Lung (tissue), 11 donors: ENCODE measurements at regions not wholly inside any gene's neighbourhood (a gene's known extent, or its start where the extent isn't known, plus 50 kb on each side); places are given as distances from the start of the nearest gene placed in this dataset.
"Not testable (repeated sequence)": the region's sequence is repeated elsewhere in the genome, so short reads cannot be mapped to it uniquely, and the experiment has no call there.

Experiments used
- ATAC-seq: fragments of 200-7000 bp; cut with Tn5 transposase; one replicate; pipeline ENCODE4 v1.9.1; 2020; ENCODE audit warnings: moderate number of reproducible peaks; ENCODE audit not compliant: insufficient read depth, low FRiP score
- DNase-seq, 3 donors: peaks; one replicate each; pipeline ENCODE4 v3.0.0-alpha.2; 2013 to 2017
- H3K27ac ChIP-seq, 2 donors: one replicate each; pipeline ENCODE4 v1.5.1; 2013; ENCODE audit warnings: mild to moderate bottlenecking in 2 of 2, moderate library complexity in 2 of 2, control low read depth in 1 of 2, inconsistent platforms in 1 of 2, low read depth in 1 of 2, low read length in 1 of 2
- H3K27me3 ChIP-seq, 3 donors: one replicate each; pipeline ENCODE4 v1.5.1; 2013; ENCODE audit warnings: low read length in 2 of 3; ENCODE audit not compliant: control insufficient read depth in 3 of 3, insufficient read depth in 3 of 3
- H3K36me3 ChIP-seq, 4 donors: one replicate each; pipeline ENCODE4 v1.5.1; 2013; ENCODE audit warnings: low read length in 4 of 4, mild to moderate bottlenecking in 1 of 4, moderate library complexity in 1 of 4; ENCODE audit not compliant: control insufficient read depth in 4 of 4, insufficient read depth in 4 of 4
- H3K4me1 ChIP-seq, 5 donors: one replicate each; pipeline ENCODE4 v1.5.1; 2013; ENCODE audit warnings: low read length in 5 of 5, mild to moderate bottlenecking in 2 of 5, moderate library complexity in 1 of 5; ENCODE audit not compliant: control insufficient read depth in 5 of 5, insufficient read depth in 5 of 5
- H3K4me3 ChIP-seq: one replicate; pipeline ENCODE4 v1.5.1; 2013; ENCODE audit warnings: mild to moderate bottlenecking, control low read depth, moderate library complexity
- H3K9ac ChIP-seq, 2 donors: one replicate each; pipeline ENCODE4 v1.5.1; 2013; ENCODE audit warnings: low read length in 2 of 2, control low read depth in 1 of 2; ENCODE audit not compliant: insufficient read depth in 1 of 2
- H3K9me3 ChIP-seq, 4 donors: one replicate each; pipeline ENCODE4 v1.5.1; 2013; ENCODE audit warnings: low read length in 3 of 4, mild to moderate bottlenecking in 1 of 4, moderate library complexity in 1 of 4; ENCODE audit not compliant: control insufficient read depth in 4 of 4, insufficient read depth in 3 of 4
- WGBS, 2 donors: extraction: QIAGEN DNeasy Blood & Tissue Kit; methylation state at CpG; one replicate each; pipeline ENCODE4 v1.1.7; 2013; 5-methylcytosine and 5-hydroxymethylcytosine counted together
- TF ChIP-seq, protein P1 (sequence below): IDR thresholded peaks from 2 replicates; pipeline ENCODE4 v1.5.1; 2012; ENCODE audit warnings: mild to moderate bottlenecking; ENCODE audit errors: control extremely low read depth, extremely low read depth
- donor health status: control.
- donor health status: control.
- donor health status: Bipolar disorder and iron deficiency.
- donor health status: healthy.
- donor health status: DM: yes; HTN: yes; CAD: no.

DNA sequence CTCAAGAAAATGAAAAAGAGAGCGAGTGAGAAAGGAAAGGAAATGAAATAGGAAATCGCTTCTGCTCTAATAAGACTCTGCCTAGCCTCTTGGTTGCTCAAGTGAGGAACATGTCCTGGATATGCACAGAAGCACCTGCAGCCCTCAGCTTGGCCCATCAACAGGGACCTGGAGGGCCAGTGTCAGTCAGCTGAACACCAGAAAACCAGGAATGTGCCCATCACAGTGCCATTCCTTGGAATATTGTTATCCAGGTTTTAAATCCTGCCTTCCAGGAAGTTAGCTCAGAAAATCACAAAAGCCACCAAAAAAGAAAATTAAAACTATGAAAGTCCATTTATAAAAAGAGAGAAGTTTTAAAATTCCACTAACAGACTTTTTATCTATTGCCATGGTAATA lies 173.4 kb upstream of the TPM1 start:
- DNase-seq (no peak), ATAC-seq (no peak)
- Histone ChIP-seq H3K9ac (no peak overlapping the region), H3K9me3 (no peaks in the 10 kb centered on the region), H3K4me1 (no peaks in the 10 kb centered on the region), H3K4me3 (no peak overlapping the region), H3K27me3 (no peaks in the 10 kb centered on the region), H3K36me3 (no peaks in the 10 kb centered on the region), H3K27ac (no peak overlapping the region)
- 94 to 95% methylated on average over 2 of the region's 2 CpGs for WGBS, 2 donors
- TF ChIP-seq, protein P1, sequence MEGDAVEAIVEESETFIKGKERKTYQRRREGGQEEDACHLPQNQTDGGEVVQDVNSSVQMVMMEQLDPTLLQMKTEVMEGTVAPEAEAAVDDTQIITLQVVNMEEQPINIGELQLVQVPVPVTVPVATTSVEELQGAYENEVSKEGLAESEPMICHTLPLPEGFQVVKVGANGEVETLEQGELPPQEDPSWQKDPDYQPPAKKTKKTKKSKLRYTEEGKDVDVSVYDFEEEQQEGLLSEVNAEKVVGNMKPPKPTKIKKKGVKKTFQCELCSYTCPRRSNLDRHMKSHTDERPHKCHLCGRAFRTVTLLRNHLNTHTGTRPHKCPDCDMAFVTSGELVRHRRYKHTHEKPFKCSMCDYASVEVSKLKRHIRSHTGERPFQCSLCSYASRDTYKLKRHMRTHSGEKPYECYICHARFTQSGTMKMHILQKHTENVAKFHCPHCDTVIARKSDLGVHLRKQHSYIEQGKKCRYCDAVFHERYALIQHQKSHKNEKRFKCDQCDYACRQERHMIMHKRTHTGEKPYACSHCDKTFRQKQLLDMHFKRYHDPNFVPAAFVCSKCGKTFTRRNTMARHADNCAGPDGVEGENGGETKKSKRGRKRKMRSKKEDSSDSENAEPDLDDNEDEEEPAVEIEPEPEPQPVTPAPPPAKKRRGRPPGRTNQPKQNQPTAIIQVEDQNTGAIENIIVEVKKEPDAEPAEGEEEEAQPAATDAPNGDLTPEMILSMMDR = no peak

DNA sequence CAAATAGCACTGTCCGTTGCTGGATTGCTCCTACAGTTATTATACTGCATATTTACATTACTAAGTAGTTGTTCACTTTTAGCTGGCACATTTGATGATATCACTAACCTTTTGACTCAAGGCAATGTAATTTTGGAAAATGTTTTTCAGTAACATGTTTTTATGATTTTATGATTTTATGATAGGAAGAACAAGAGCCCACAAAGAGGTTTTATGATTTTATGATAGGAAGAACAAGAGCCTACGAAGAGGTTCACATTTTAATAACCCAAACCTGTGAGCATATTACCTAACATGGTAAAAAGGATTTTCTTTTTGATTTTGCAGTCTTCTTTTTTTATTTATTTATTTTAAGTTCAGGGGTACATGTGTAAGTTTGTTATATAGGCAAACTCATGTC lies 172.3 kb upstream of the TPM1 start:
- WGBS, 2 donors = 91 to 98% methylated on average over 2 of the region's 2 CpGs
- Histone ChIP-seq H3K36me3 (no peaks in the 10 kb centered on the region), H3K27ac (no peak overlapping the region), H3K27me3 (no peaks in the 10 kb centered on the region), H3K9me3 (no peaks in the 10 kb centered on the region), H3K9ac (no peak overlapping the region), H3K4me1 (no peaks in the 10 kb centered on the region), H3K4me3 (no peak overlapping the region)
- TF ChIP-seq, protein P1 = no peak
- DNase-seq (no peak), ATAC-seq (no peak)

DNA sequence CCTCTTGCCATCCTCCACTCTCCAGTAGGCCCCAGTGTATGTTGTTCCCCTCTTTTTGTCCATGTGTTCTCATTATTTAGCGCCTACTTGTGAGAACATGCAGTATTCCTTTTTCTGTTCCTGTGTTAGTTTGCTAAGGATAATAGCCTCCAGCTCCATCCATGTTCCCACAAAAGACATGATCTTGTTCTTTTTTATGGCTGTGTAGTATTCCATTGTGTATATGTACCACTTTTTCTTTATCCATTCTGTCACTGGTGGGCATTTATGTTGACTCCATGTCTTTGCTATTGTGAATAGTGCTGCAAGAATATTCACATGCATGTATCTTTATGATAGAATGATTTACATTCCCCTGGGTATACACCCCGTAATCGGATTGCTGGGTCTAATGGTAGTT lies 171.8 kb upstream of the TPM1 start:
- H3K9ac ChIP-seq, ATAC-seq, H3K36me3 ChIP-seq, H3K4me1 ChIP-seq, H3K9me3 ChIP-seq, H3K4me3 ChIP-seq, H3K27me3 ChIP-seq, H3K27ac ChIP-seq, DNase-seq: not testable (repeated sequence)
- WGBS, 2 donors = 64 to 99% methylated on average over 3 of the region's 3 CpGs

DNA sequence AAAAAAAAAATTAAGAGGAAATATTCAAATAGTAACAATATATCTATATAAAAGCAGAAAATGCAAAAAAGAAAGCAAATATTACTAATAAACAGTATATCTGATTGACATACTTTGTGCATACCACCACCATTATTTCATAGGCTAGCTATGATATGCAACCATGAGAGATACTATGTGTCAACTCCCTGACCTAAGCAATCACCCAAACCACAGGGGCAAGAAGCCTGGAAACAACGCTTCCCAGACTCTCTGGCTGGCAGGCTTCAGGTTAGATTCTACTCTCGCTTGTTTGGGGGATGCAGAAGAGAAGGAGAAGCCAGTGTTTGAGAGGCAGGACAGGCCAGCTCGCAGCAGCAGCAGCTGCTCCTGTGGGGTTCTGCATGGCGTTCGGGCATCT lies 169.3 kb upstream of the TPM1 start:
- H3K9me3 ChIP-seq = no peaks in the 10 kb centered on the region
- H3K27ac ChIP-seq = no peak overlapping the region
- TF ChIP-seq, protein P1 = no peak
- H3K27me3 ChIP-seq = no peaks in the 10 kb centered on the region
- no peak overlapping the region for H3K9ac ChIP-seq
- ATAC-seq (no peak), DNase-seq (no peak)
- WGBS, 2 donors = 94 to 96% methylated on average over 5 of the region's 5 CpGs
- no peaks in the 10 kb centered on the region for H3K4me1 ChIP-seq
- H3K36me3 ChIP-seq = no peaks in the 10 kb centered on the region
- H3K4me3 ChIP-seq = no peak overlapping the region
